IMR-90 (cell line): ENCODE measurements at regions not wholly inside any gene's neighbourhood (a gene's known extent, or its start where the extent isn't known, plus 50 kb on each side); places are given as distances from the start of the nearest gene placed in this dataset.

Experiments used
- ATAC-seq: fragments of 200-7000 bp; cut with Tn5 transposase; 2 replicates; pipeline ENCODE4 v1.9.1; 2020; ENCODE audit warnings: low read depth, mild to moderate bottlenecking, moderate library complexity
- BruUV-seq: library from RNA; stranded (reverse); fragments of 400-500 nt; replicated peaks from 2 replicates; lab custom pipeline; 2021; lab: Mats Ljungman, UMichigan
- CTCF ChIA-PET: fragments of 300-600 bp; formaldehyde crosslinking; extraction: SDS; loops from one replicate; lab custom pipeline; 2021; ENCODE audit warnings: antibody characterized with exemption; lab: Yijun Ruan, JAX
- POLR2A ChIA-PET: fragments of 300-600 bp; sonication (Branson Sonifier 250); formaldehyde crosslinking; loops from one replicate; lab custom pipeline; 2022; ENCODE audit warnings: antibody characterized with exemption; ENCODE audit not compliant: unreplicated experiment; lab: Charles Lee
- DNase-seq: peaks from one replicate; pipeline ENCODE4 v3.0.0; 2013
- H2AFZ ChIP-seq: replicated peaks from 2 replicates; pipeline ENCODE3; 2013; ENCODE audit warnings: low read length, mild to moderate bottlenecking; ENCODE audit not compliant: poor library complexity
- H2AK5ac ChIP-seq: 2 replicates; pipeline ENCODE4 v1.6.1; 2013; ENCODE audit warnings: low read depth, low read length, inconsistent platforms
- H2AK9ac ChIP-seq: replicated peaks from 2 replicates; pipeline ENCODE3; 2013; ENCODE audit warnings: mild to moderate bottlenecking, low read depth, low read length, moderate library complexity; ENCODE audit not compliant: poor library complexity
- H2BK120ac ChIP-seq: 2 replicates; pipeline ENCODE4 v1.6.1; 2013; ENCODE audit warnings: low read depth, low read length, inconsistent platforms
- H2BK15ac ChIP-seq: 3 replicates; pipeline ENCODE4 v1.6.1; 2013; ENCODE audit warnings: low read depth, low read length, inconsistent platforms
- H2BK20ac ChIP-seq: 2 replicates; pipeline ENCODE4 v1.6.1; 2013; ENCODE audit warnings: low read depth, mild to moderate bottlenecking, inconsistent platforms, low read length, moderate library complexity
- H2BK5ac ChIP-seq: 2 replicates; pipeline ENCODE4 v1.6.1; 2013; ENCODE audit warnings: mild to moderate bottlenecking, low read depth, low read length, inconsistent platforms; ENCODE audit not compliant: poor library complexity, severe bottlenecking
- H3K14ac ChIP-seq: replicated peaks from 2 replicates; pipeline ENCODE4 v1.6.1; 2013; ENCODE audit warnings: low read depth, low read length, inconsistent platforms
- H3K18ac ChIP-seq: 2 replicates; pipeline ENCODE4 v1.6.1; 2013; ENCODE audit warnings: low read depth, low read length, control low read depth
- H3K23ac ChIP-seq: 2 replicates; pipeline ENCODE4 v1.6.1; 2013; ENCODE audit warnings: low read depth, low read length, inconsistent platforms
- H3K27ac ChIP-seq: 2 replicates; pipeline ENCODE4 v1.5.1; 2013; ENCODE audit warnings: mild to moderate bottlenecking, control low read depth, low read length; ENCODE audit not compliant: insufficient read depth
- H3K27me3 ChIP-seq: 2 replicates; pipeline ENCODE4 v1.6.1; 2013; ENCODE audit warnings: low read length; ENCODE audit not compliant: control insufficient read depth, insufficient read depth
- H3K36me3 ChIP-seq: 2 replicates; pipeline ENCODE4 v1.6.1; 2013; ENCODE audit warnings: low read length, mixed read lengths; ENCODE audit not compliant: control insufficient read depth, insufficient read depth
- H3K4ac ChIP-seq: 2 replicates; pipeline ENCODE4 v1.6.1; 2013; ENCODE audit warnings: low read depth, low read length, inconsistent platforms
- H3K4me1 ChIP-seq: 2 replicates; pipeline ENCODE4 v1.6.1; 2013; ENCODE audit warnings: low read length, mixed read lengths; ENCODE audit not compliant: control insufficient read depth, insufficient read depth
- H3K4me2 ChIP-seq: 2 replicates; pipeline ENCODE4 v1.6.1; 2013; ENCODE audit warnings: low read depth, mild to moderate bottlenecking, control low read depth, low read length, moderate library complexity
- H3K4me3 ChIP-seq: 2 replicates; pipeline ENCODE4 v1.5.1; 2013; ENCODE audit warnings: low read depth, mild to moderate bottlenecking, control low read depth, low read length, moderate library complexity; ENCODE audit not compliant: insufficient read depth
- H3K56ac ChIP-seq: 2 replicates; pipeline ENCODE4 v1.6.1; 2013; ENCODE audit warnings: low read length, inconsistent platforms; ENCODE audit not compliant: insufficient read depth; ENCODE audit errors: extremely low read depth
- H3K79me1 ChIP-seq, 2 experiments: 2 replicates each; pipeline ENCODE4 v1.6.1; 2013; ENCODE audit warnings: low read length in 2 of 2, inconsistent platforms in 1 of 2, low read depth in 1 of 2
- H3K9ac ChIP-seq: 2 replicates; pipeline ENCODE4 v1.6.1; 2013; ENCODE audit warnings: low read depth, low read length, control low read depth
- H3K9me1 ChIP-seq: 2 replicates; pipeline ENCODE4 v1.6.1; 2013; ENCODE audit warnings: low read length, inconsistent platforms; ENCODE audit not compliant: insufficient read depth
- H3K9me3 ChIP-seq: 2 replicates; pipeline ENCODE4 v1.6.1; 2013; ENCODE audit warnings: low read length; ENCODE audit not compliant: control insufficient read depth, insufficient read depth
- H4K20me1 ChIP-seq: 2 replicates; pipeline ENCODE4 v1.6.1; 2013; ENCODE audit warnings: low read length, inconsistent platforms; ENCODE audit not compliant: insufficient read depth
- H4K5ac ChIP-seq: 2 replicates; pipeline ENCODE4 v1.6.1; 2013; ENCODE audit warnings: mild to moderate bottlenecking, low read depth, low read length, control low read depth
- H4K8ac ChIP-seq, 2 experiments: 2 replicates each; pipeline ENCODE4 v1.6.1; 2013; ENCODE audit warnings: low read depth in 2 of 2, low read length in 2 of 2, control low read depth in 1 of 2, inconsistent platforms in 1 of 2
- H4K91ac ChIP-seq: 2 replicates; pipeline ENCODE4 v1.6.1; 2013; ENCODE audit warnings: low read depth, low read length, inconsistent platforms; ENCODE audit not compliant: insufficient read depth
- BHLHE40 ChIP-seq: fragments of 150-350 bp; IDR thresholded peaks from 2 replicates; pipeline ENCODE4 v1.6.1; 2016; ENCODE audit warnings: mild to moderate bottlenecking, low read depth, low read length
- CEBPB ChIP-seq: IDR thresholded peaks from 2 replicates; pipeline ENCODE4 v1.6.1; 2012; ENCODE audit warnings: low read depth, low read length, improper control_type of control experiment
- CHD1 ChIP-seq: IDR thresholded peaks from 2 replicates; pipeline ENCODE4 v1.6.1; 2012; ENCODE audit warnings: low read depth, low read length, improper control_type of control experiment
- FOS ChIP-seq: fragments of 150-350 bp; IDR thresholded peaks from 2 replicates; pipeline ENCODE4 v1.6.1; 2016; ENCODE audit warnings: low read depth, low read length
- MAFK ChIP-seq: IDR thresholded peaks from 2 replicates; pipeline ENCODE4 v1.6.1; 2012; ENCODE audit warnings: low read depth, low read length, improper control_type of control experiment
- MAZ ChIP-seq: IDR thresholded peaks from 2 replicates; pipeline ENCODE4 v1.6.1; 2012; ENCODE audit warnings: low read depth, mild to moderate bottlenecking, low read length, improper control_type of control experiment, moderate library complexity, borderline replicate concordance
- MXI1 ChIP-seq: IDR thresholded peaks from 2 replicates; pipeline ENCODE4 v1.6.1; 2012; ENCODE audit warnings: low read depth, mild to moderate bottlenecking, low read length, moderate library complexity, borderline replicate concordance
- NFE2L2 ChIP-seq: fragments of 150-350 bp; IDR thresholded peaks from 2 replicates; pipeline ENCODE4 v1.6.1; 2016; ENCODE audit warnings: low read depth, mild to moderate bottlenecking, low read length
- POLR2A ChIP-seq: IDR thresholded peaks from 2 replicates; pipeline ENCODE4 v1.6.1; 2012; ENCODE audit warnings: mild to moderate bottlenecking, low read depth, low read length
- RAD21 ChIP-seq: IDR thresholded peaks from 2 replicates; pipeline ENCODE4 v1.6.1; 2012; ENCODE audit warnings: low read length, improper control_type of control experiment
- RCOR1 ChIP-seq: IDR thresholded peaks from 2 replicates; pipeline ENCODE4 v1.6.1; 2012; ENCODE audit warnings: mild to moderate bottlenecking, low read length, improper control_type of control experiment; ENCODE audit not compliant: insufficient replicate concordance
- RFX5 ChIP-seq: IDR thresholded peaks from 2 replicates; pipeline ENCODE4 v1.8.0; 2012; ENCODE audit warnings: low read depth, mild to moderate bottlenecking, low read length, moderate library complexity
- SMC3 ChIP-seq: fragments of 150-350 bp; IDR thresholded peaks from 2 replicates; pipeline ENCODE4 v1.6.1; 2016; ENCODE audit warnings: low read depth, mild to moderate bottlenecking, antibody characterized with exemption, low read length, moderate library complexity
- WGBS, 2 experiments: methylation state at CpG; one replicate each; pipeline versions ENCODE4 v1.1.5 to v1.1.7; 2013; ENCODE audit warnings: missing lambda C conversion rate in 2 of 2; ENCODE audit not compliant: insufficient read length in 1 of 2; ENCODE audit errors: extremely low coverage in 2 of 2; 5-methylcytosine and 5-hydroxymethylcytosine counted together
- dilution Hi-C: fragments of 300-500 bp; cut with HindIII; formaldehyde crosslinking; loops from one replicate; pipeline ENCODE4 v1.14.3; 2018; ENCODE audit warnings: low sequenced_read_pairs; ENCODE audit not compliant: unreplicated experiment
- in situ Hi-C: fragments of 300-500 bp; cut with MboI; formaldehyde crosslinking; loops from 3 replicates; pipeline ENCODE4 v1.14.3; 2019; ENCODE audit warnings: low sequenced_read_pairs, inconsistent platforms, mixed read lengths
- intact Hi-C: fragments of 100-400 bp; cut with micrococcal nuclease; formaldehyde crosslinking; loops from 2 replicates; pipeline ENCODE4 v1.10.0; 2022
- TF ChIP-seq, protein P1 (sequence below): conservative IDR thresholded peaks from 2 replicates; pipeline ENCODE4 v1.5.1; 2012; ENCODE audit warnings: mild to moderate bottlenecking, low read depth, low read length, improper control_type of control experiment
- TF ChIP-seq, protein P2 (sequence below): fragments of 150-350 bp; IDR thresholded peaks from 2 replicates; pipeline ENCODE4 v1.6.1; 2017; ENCODE audit warnings: mild to moderate bottlenecking, antibody characterized with exemption, low read length, low read depth
- TF ChIP-seq, protein P3 (sequence below): fragments of 150-350 bp; IDR thresholded peaks from 2 replicates; pipeline ENCODE4 v1.6.1; 2016; ENCODE audit warnings: low read depth, mild to moderate bottlenecking, low read length, moderate library complexity, borderline replicate concordance

DNA sequence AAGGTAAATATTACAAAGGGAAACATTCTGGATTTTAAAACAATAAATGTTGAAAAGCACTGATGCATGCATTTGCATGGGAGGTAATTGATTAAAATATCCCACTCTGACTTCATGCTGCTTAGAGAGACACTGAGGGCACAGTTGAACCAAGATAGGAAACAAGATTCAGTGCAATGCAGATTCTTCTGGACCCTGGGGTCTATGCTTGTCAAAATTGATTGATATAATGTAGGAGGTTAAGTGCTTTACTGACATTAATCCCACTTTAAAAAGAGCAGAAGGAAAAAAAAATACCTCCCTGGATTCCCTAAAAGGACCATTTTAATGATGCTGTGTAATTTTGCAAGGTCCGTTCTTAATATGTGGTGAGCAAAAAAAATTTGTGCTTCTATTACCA, 454.2 kb downstream of the GABRB3 start:
- TF ChIP-seq BHLHE40, result no peak
- no peak for TF ChIP-seq MAFK
- no peak for TF ChIP-seq POLR2A
- no peak for TF ChIP-seq RAD21
- TF ChIP-seq CEBPB, result no peak
- no peak for TF ChIP-seq MXI1
- TF ChIP-seq MAZ, result no peak
- TF ChIP-seq, protein P1, sequence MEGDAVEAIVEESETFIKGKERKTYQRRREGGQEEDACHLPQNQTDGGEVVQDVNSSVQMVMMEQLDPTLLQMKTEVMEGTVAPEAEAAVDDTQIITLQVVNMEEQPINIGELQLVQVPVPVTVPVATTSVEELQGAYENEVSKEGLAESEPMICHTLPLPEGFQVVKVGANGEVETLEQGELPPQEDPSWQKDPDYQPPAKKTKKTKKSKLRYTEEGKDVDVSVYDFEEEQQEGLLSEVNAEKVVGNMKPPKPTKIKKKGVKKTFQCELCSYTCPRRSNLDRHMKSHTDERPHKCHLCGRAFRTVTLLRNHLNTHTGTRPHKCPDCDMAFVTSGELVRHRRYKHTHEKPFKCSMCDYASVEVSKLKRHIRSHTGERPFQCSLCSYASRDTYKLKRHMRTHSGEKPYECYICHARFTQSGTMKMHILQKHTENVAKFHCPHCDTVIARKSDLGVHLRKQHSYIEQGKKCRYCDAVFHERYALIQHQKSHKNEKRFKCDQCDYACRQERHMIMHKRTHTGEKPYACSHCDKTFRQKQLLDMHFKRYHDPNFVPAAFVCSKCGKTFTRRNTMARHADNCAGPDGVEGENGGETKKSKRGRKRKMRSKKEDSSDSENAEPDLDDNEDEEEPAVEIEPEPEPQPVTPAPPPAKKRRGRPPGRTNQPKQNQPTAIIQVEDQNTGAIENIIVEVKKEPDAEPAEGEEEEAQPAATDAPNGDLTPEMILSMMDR, result no peak
- TF ChIP-seq, protein P2, sequence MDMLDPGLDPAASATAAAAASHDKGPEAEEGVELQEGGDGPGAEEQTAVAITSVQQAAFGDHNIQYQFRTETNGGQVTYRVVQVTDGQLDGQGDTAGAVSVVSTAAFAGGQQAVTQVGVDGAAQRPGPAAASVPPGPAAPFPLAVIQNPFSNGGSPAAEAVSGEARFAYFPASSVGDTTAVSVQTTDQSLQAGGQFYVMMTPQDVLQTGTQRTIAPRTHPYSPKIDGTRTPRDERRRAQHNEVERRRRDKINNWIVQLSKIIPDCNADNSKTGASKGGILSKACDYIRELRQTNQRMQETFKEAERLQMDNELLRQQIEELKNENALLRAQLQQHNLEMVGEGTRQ, result no peak
- TF ChIP-seq, protein P3, sequence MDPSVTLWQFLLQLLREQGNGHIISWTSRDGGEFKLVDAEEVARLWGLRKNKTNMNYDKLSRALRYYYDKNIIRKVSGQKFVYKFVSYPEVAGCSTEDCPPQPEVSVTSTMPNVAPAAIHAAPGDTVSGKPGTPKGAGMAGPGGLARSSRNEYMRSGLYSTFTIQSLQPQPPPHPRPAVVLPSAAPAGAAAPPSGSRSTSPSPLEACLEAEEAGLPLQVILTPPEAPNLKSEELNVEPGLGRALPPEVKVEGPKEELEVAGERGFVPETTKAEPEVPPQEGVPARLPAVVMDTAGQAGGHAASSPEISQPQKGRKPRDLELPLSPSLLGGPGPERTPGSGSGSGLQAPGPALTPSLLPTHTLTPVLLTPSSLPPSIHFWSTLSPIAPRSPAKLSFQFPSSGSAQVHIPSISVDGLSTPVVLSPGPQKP, result no peak
- TF ChIP-seq RCOR1, result no peak
- no peak for TF ChIP-seq RFX5
- no peak for TF ChIP-seq FOS
- TF ChIP-seq NFE2L2, result no peak
- no peak for TF ChIP-seq CHD1
- TF ChIP-seq SMC3, result no peak
- no peak overlapping the region for H3K9ac ChIP-seq
- H3K23ac ChIP-seq, result no peak overlapping the region
- H3K9me3 ChIP-seq, result peaks cover 16% of the 10 kb centered on the region; the same call in 1 of the 2 replicates
- H4K91ac ChIP-seq, result no peak overlapping the region
- no peak overlapping the region for H2BK20ac ChIP-seq
- no peak overlapping the region for H3K4me2 ChIP-seq
- no peak overlapping the region for H2BK5ac ChIP-seq
- no CpG with 5 or more reads among the region's 1 CpG for WGBS, 2 experiments
- no peaks in the 10 kb centered on the region for H3K4me1 ChIP-seq
- no TSS peak for BruUV-seq
- no peak overlapping the region for H2AK9ac ChIP-seq
- ChIA-PET POLR2A (no interaction called here), CTCF (no interaction called here)
- H3K4me3 ChIP-seq, result no peak overlapping the region
- dilution Hi-C loops (no loop called here), intact Hi-C loops (no loop called here), in situ Hi-C loops (no loop called here)
- H3K36me3 ChIP-seq, result no peaks in the 10 kb centered on the region
- H2AFZ ChIP-seq, result no peak overlapping the region
- no peaks in the 10 kb centered on the region for H3K79me1 ChIP-seq
- no peak overlapping the region for H3K18ac ChIP-seq
- ATAC-seq, result no peak
- no peak overlapping the region for H3K4ac ChIP-seq
- no peak overlapping the region for H3K56ac ChIP-seq
- no peak overlapping the region for H2BK15ac ChIP-seq
- no peak overlapping the region for H4K5ac ChIP-seq
- no peak overlapping the region for H2BK120ac ChIP-seq
- no peak for DNase-seq
- H3K9me1 ChIP-seq, result no peaks in the 10 kb centered on the region
- no peak overlapping the region for H4K8ac ChIP-seq
- H3K14ac ChIP-seq, result no peak overlapping the region
- H2AK5ac ChIP-seq, result no peak overlapping the region
- no peaks in the 10 kb centered on the region for H4K20me1 ChIP-seq
- H3K27ac ChIP-seq, result no peak overlapping the region
- no peaks in the 10 kb centered on the region for H3K27me3 ChIP-seq
